ENCODE measurements at regions not wholly inside any gene's neighbourhood (a gene's known extent, or its start where the extent isn't known, plus 50 kb on each side); places are given as distances from the start of the nearest gene placed in this dataset.

- TF ChIP-seq CTCF (IDR thresholded peaks at IDR 0.05 in 2 of 3, conservative IDR thresholded peaks at IDR 0.05 in 1 of 3; ENCODE audit: borderline replicate concordance in 1 of 3, insufficient read depth in 1 of 3, low read depth in 2 of 3, low read length in 2 of 3) (no peak), EGR1 (IDR thresholded peaks at IDR 0.05; ENCODE audit: low read depth) (no peak), ATF3 (IDR thresholded peaks at IDR 0.05) (no peak)
These were observed 159.5 kb downstream of the OR4M2 start for GRCh38 chr15:22239806-22240180.
